ENCODE measurements at regions not wholly inside any gene's neighbourhood (a gene's known extent, or its start where the extent isn't known, plus 50 kb on each side); places are given as distances from the start of the nearest gene placed in this dataset.

DNA sequence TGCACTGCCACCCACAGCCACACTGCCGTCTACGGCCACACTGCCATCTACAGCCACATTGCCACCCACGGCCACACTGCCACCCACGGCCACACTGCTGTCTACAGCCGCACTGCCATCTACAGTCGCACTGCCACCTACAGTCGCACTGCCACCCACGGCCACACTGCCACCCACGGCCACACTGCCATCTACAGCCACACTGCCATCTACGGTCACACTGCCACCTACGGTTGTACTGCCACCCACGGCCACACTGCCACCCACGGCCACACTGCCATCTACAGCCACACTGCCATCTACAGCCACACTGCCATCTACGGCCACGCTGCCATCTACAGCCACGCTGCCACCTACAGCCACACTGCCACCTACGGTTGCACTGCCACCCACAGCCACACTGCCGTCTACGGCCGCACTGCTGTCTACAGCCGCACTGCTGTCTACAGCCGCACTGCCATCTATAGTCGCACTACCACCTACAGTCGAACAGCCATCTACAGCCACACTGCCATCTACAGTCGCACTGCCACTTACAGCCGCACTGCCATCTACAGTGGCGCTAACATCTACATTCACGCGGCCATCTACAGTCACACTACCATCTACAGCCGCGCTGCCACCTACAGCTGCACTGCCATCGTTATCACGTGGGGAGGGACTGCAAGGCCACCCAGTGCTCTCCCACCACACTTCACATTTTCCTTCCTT is 154.6 kb upstream of the AFDN start:
- Histone ChIP-seq H2AFZ (no peak overlapping the region), H3K36me3 (ENCODE audit: low read depth) (no peaks in the 10 kb centered on the region), H3K9me2 (ENCODE audit: insufficient read depth) (no peaks in the 10 kb centered on the region), H3F3A (ENCODE audit: insufficient read depth, low read depth) (no peaks in the 10 kb centered on the region; the same call in 1 of the 2 replicates), H3K4me2 (no peak overlapping the region), H3K4me1 (replicated peaks; ENCODE audit: insufficient read depth) (no peaks in the 10 kb centered on the region), H4K20me1 (ENCODE audit: insufficient read depth) (no peaks in the 10 kb centered on the region), H3K4me3 (no peak overlapping the region), H3K79me2 (ENCODE audit: low read depth) (no peaks in the 10 kb centered on the region), H3K9me3 (ENCODE audit: insufficient read depth, low read depth) (no peaks in the 10 kb centered on the region), H3K27me3 (ENCODE audit: insufficient read depth, low read depth) (peaks cover 72% of the 10 kb centered on the region), H3K27ac (no peak overlapping the region)
- no peak for DNase-seq
- intact Hi-C loops (cut with micrococcal nuclease; ENCODE audit: unreplicated experiment), result no loop called here
- BruUV-seq (replicated peaks), result no TSS peak
- ChIA-PET POLR2A (ENCODE audit: unreplicated experiment) (no interaction called here), CTCF (no interaction called here)
- TF ChIP-seq, protein P1, sequence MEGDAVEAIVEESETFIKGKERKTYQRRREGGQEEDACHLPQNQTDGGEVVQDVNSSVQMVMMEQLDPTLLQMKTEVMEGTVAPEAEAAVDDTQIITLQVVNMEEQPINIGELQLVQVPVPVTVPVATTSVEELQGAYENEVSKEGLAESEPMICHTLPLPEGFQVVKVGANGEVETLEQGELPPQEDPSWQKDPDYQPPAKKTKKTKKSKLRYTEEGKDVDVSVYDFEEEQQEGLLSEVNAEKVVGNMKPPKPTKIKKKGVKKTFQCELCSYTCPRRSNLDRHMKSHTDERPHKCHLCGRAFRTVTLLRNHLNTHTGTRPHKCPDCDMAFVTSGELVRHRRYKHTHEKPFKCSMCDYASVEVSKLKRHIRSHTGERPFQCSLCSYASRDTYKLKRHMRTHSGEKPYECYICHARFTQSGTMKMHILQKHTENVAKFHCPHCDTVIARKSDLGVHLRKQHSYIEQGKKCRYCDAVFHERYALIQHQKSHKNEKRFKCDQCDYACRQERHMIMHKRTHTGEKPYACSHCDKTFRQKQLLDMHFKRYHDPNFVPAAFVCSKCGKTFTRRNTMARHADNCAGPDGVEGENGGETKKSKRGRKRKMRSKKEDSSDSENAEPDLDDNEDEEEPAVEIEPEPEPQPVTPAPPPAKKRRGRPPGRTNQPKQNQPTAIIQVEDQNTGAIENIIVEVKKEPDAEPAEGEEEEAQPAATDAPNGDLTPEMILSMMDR (conservative IDR thresholded peaks at IDR 0.05), result no peak
- no peak for TF ChIP-seq EZH2 (IDR thresholded peaks at IDR 0.05; ENCODE audit: low read depth)

DNA sequence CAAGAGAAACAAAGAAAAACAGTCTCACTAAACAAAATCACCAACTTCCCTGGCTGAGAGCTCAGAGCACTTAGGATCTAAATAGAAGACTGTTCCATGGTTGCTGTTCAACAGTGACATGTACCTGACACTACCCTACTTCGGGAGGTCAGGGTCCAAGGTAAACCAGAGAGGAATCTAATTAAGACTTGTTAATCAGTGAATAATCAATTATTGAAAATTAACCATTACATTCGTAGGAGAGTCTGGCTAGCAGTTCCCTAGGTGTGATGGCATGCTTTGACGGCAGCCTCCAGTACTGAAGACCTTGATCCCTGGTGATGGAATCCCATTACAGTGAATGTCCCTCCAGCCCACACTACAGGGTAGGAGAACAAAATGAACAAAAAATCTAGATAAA is 154.0 kb upstream of the AFDN start:
- Histone ChIP-seq H4K20me1 (ENCODE audit: insufficient read depth) (no peaks in the 10 kb centered on the region), H3K79me2 (ENCODE audit: low read depth) (no peaks in the 10 kb centered on the region), H3F3A (ENCODE audit: insufficient read depth, low read depth) (no peaks in the 10 kb centered on the region; the same call in 1 of the 2 replicates), H3K36me3 (ENCODE audit: low read depth) (no peaks in the 10 kb centered on the region), H3K4me1 (replicated peaks; ENCODE audit: insufficient read depth) (no peaks in the 10 kb centered on the region), H2AFZ (no peak overlapping the region), H3K9me3 (ENCODE audit: insufficient read depth, low read depth) (no peaks in the 10 kb centered on the region), H3K27ac (no peak overlapping the region), H3K4me2 (no peak overlapping the region), H3K9me2 (ENCODE audit: insufficient read depth) (no peaks in the 10 kb centered on the region), H3K27me3 (ENCODE audit: insufficient read depth, low read depth) (peaks cover 78% of the 10 kb centered on the region), H3K4me3 (no peak overlapping the region)
- ChIA-PET POLR2A (ENCODE audit: unreplicated experiment) (no interaction called here), CTCF (no interaction called here)
- no peak for DNase-seq
- no TSS peak for BruUV-seq (replicated peaks)
- TF ChIP-seq, protein P1 (conservative IDR thresholded peaks at IDR 0.05), result no peak
- no peak for TF ChIP-seq EZH2 (IDR thresholded peaks at IDR 0.05; ENCODE audit: low read depth)
- intact Hi-C loops (cut with micrococcal nuclease; ENCODE audit: unreplicated experiment), result no loop called here

DNA sequence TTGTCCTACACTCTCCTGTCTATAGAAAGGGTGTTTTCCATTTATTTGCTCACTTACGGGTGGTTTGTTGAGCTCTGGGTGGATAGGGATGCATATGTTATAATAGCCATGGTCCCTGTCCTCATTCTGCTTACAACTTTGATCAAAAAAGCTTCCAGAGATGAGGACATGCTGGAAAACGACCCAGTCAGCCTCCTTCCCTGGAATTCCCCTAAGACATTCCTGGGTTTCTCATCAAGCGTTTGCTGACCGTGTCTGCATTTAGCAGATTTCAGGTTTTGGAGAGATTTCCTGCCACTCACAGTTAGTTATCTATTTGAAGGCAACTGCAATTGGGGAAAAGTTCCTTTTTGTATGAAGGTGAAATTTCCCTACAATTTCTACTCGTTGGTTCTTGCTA is 152.8 kb upstream of the AFDN start:
- Histone ChIP-seq H3F3A (ENCODE audit: insufficient read depth, low read depth) (no peaks in the 10 kb centered on the region; the same call in 1 of the 2 replicates), H3K36me3 (ENCODE audit: low read depth) (no peaks in the 10 kb centered on the region), H3K9me3 (ENCODE audit: insufficient read depth, low read depth) (no peaks in the 10 kb centered on the region), H3K9me2 (ENCODE audit: insufficient read depth) (no peaks in the 10 kb centered on the region), H3K4me1 (replicated peaks; ENCODE audit: insufficient read depth) (no peaks in the 10 kb centered on the region), H3K27ac (no peak overlapping the region), H2AFZ (no peak overlapping the region), H4K20me1 (ENCODE audit: insufficient read depth) (no peaks in the 10 kb centered on the region), H3K4me2 (no peak overlapping the region), H3K27me3 (ENCODE audit: insufficient read depth, low read depth) (peaks cover 76% of the 10 kb centered on the region), H3K79me2 (ENCODE audit: low read depth) (no peaks in the 10 kb centered on the region), H3K4me3 (no peak overlapping the region)
- ChIA-PET POLR2A (ENCODE audit: unreplicated experiment) (no interaction called here), CTCF (no interaction called here)
- DNase-seq, result no peak
- intact Hi-C loops (cut with micrococcal nuclease; ENCODE audit: unreplicated experiment), result no loop called here
- no peak for TF ChIP-seq EZH2 (IDR thresholded peaks at IDR 0.05; ENCODE audit: low read depth)
- TF ChIP-seq, protein P1 (conservative IDR thresholded peaks at IDR 0.05), result no peak
- no TSS peak for BruUV-seq (replicated peaks)
